ENCODE measurements at regions not wholly inside any gene's neighbourhood (a gene's known extent, or its start where the extent isn't known, plus 50 kb on each side); places are given as distances from the start of the nearest gene placed in this dataset.

GRCh38 chr5:109246841-109247592, 162.8 kb downstream of the PJA2 start:
- TF ChIP-seq CTCF (IDR thresholded peaks at IDR 0.05; ENCODE audit: low read length) (no peak), EZH2phosphoT487 (IDR thresholded peaks at IDR 0.05; ENCODE audit: low read length) (no peak), EZH2 (optimal IDR thresholded peaks at IDR 0.05; ENCODE audit: low read depth, low read length) (no peak)

Measured in MM.1S (cell line).